CD4-positive, alpha-beta T cell (primary cell): ENCODE measurements at regions not wholly inside any gene's neighbourhood (a gene's known extent, or its start where the extent isn't known, plus 50 kb on each side); places are given as distances from the start of the nearest gene placed in this dataset.

Experiments
- ATAC-seq: fragments of 200-7000 bp; cut with Tn5 transposase; one replicate; pipeline ENCODE4 v1.10.0; 2022; ENCODE audit warnings: mild to moderate bottlenecking; ENCODE audit not compliant: poor library complexity
- CTCF ChIA-PET: fragments of 350-600 bp; sonication (Branson Sonifier 250); formaldehyde crosslinking; loops from one replicate; lab custom pipeline; 2021; ENCODE audit warnings: antibody characterized with exemption, inconsistent platforms; lab: Charles Lee
- POLR2A ChIA-PET: fragments of 350-600 bp; sonication (Branson Sonifier 250); formaldehyde crosslinking; loops from one replicate; lab custom pipeline; 2021; ENCODE audit warnings: antibody characterized with exemption, inconsistent platforms; lab: Charles Lee
- DNase-seq, 14 experiments: peaks; one replicate each; pipeline ENCODE4 v3.0.0-alpha.2; 2013 to 2020; ENCODE audit warnings: mixed read lengths in 2 of 14
- H3K27ac ChIP-seq, 2 donors: one replicate each; pipeline versions ENCODE4 v1.5.1 to v1.7.0; 2013; ENCODE audit warnings: low read length in 2 of 2, low read depth in 1 of 2, mild to moderate bottlenecking in 1 of 2
- H3K27me3 ChIP-seq, 2 experiments: 1 replicate in 1 of 2; 2 replicates in 1 of 2; pipeline versions ENCODE4 v1.6.1 to v1.7.0; 2013; ENCODE audit warnings: low read length in 2 of 2, control low read depth in 1 of 2, mild to moderate bottlenecking in 1 of 2, moderate library complexity in 1 of 2; ENCODE audit not compliant: insufficient read depth in 2 of 2, control insufficient read depth in 1 of 2
- H3K36me3 ChIP-seq: one replicate; pipeline ENCODE4 v1.6.1; 2013; ENCODE audit warnings: low read length, control low read depth; ENCODE audit not compliant: insufficient read depth
- H3K4me1 ChIP-seq: one replicate; pipeline ENCODE4 v1.6.1; 2013; ENCODE audit warnings: low read length, control low read depth; ENCODE audit not compliant: insufficient read depth
- H3K4me3 ChIP-seq: one replicate; pipeline ENCODE4 v1.5.1; 2013; ENCODE audit warnings: mild to moderate bottlenecking, low read length, moderate library complexity
- H3K9me3 ChIP-seq, 2 experiments: 1 replicate in 1 of 2; 2 replicates in 1 of 2; pipeline versions ENCODE4 v1.6.1 to v1.7.0; 2013; ENCODE audit warnings: low read length in 2 of 2, mild to moderate bottlenecking in 2 of 2, control low read depth in 1 of 2, moderate library complexity in 1 of 2; ENCODE audit not compliant: control insufficient read depth in 1 of 2, insufficient read depth in 1 of 2
- H3K27ac Mint-ChIP-seq: one replicate; pipeline ENCODE4 v1.8.0; 2020; ENCODE audit warnings: mixed read lengths
- H3K27me3 Mint-ChIP-seq: one replicate; pipeline ENCODE4 v1.8.0; 2021; ENCODE audit warnings: mixed read lengths
- H3K36me3 Mint-ChIP-seq: one replicate; pipeline ENCODE4 v1.8.0; 2021; ENCODE audit warnings: low read depth, mixed read lengths
- H3K4me1 Mint-ChIP-seq: one replicate; pipeline ENCODE4 v1.8.0; 2021; ENCODE audit warnings: low read depth, mixed read lengths
- H3K4me3 Mint-ChIP-seq: one replicate; pipeline ENCODE4 v1.8.0; 2020; ENCODE audit warnings: mild to moderate bottlenecking, mixed read lengths
- H3K9me3 Mint-ChIP-seq: one replicate; pipeline ENCODE4 v1.8.0; 2020; ENCODE audit warnings: mixed read lengths
- CTCF ChIP-seq: fragments of 200-600 bp; IDR thresholded peaks from one replicate; pipeline ENCODE4 v1.8.0; 2022; ENCODE audit warnings: antibody characterized with exemption, mild to moderate bottlenecking
- intact Hi-C, 2 experiments: fragments of 100-400 bp; cut with DNase I in 1 of 2; cut with micrococcal nuclease in 1 of 2; formaldehyde crosslinking; loops; one replicate each; pipeline versions ENCODE4 v1.15.1 to v1.9.0; 2023 to 2025; cut with DNase I, micrococcal nuclease

- Histone ChIP-seq H3K4me3 (no peak overlapping the region), H3K27ac (no peak overlapping the region), H3K4me1 (no peaks in the 10 kb centered on the region), H3K9me3 (peaks cover 7 to 24% of the 10 kb centered on the region in 2 experiments), H3K36me3 (no peaks in the 10 kb centered on the region), H3K27me3 (peaks cover 2 to 7% of the 10 kb centered on the region in 2 experiments)
- intact Hi-C loops = no loop called here
- CTCF ChIA-PET = no interaction called here
- no peak for ATAC-seq
- POLR2A ChIA-PET = no interaction called here
- peaks cover 8% of the 10 kb centered on the region for H3K9me3 Mint-ChIP-seq
- H3K36me3 Mint-ChIP-seq = no peaks in the 10 kb centered on the region
- H3K27me3 Mint-ChIP-seq = peaks cover 28% of the 10 kb centered on the region
- TF ChIP-seq CTCF = no peak
- no peak overlapping the region for H3K4me3 Mint-ChIP-seq
- no peak for DNase-seq
- no peak overlapping the region for H3K27ac Mint-ChIP-seq
- H3K4me1 Mint-ChIP-seq = no peaks in the 10 kb centered on the region
These were observed 219.0 kb upstream of the IRX4 start for GRCh38 chr5:2101685-2102084.

GRCh38 chr5:2096887-2097505, 214.3 kb upstream of the IRX4 start:
- Histone ChIP-seq H3K4me1 (no peaks in the 10 kb centered on the region), H3K36me3 (no peaks in the 10 kb centered on the region), H3K9me3 (peaks cover 0 to 18% of the 10 kb centered on the region in 2 experiments), H3K27ac (no peak overlapping the region), H3K4me3 (no peak overlapping the region), H3K27me3 (peaks cover 2 to 7% of the 10 kb centered on the region in 2 experiments)
- H3K4me1 Mint-ChIP-seq = no peaks in the 10 kb centered on the region
- no peak overlapping the region for H3K4me3 Mint-ChIP-seq
- ChIA-PET POLR2A (no interaction called here), CTCF (no interaction called here)
- no peaks in the 10 kb centered on the region for H3K9me3 Mint-ChIP-seq
- intact Hi-C loops = no loop called here
- TF ChIP-seq CTCF = no peak
- no peak overlapping the region for H3K27ac Mint-ChIP-seq
- peaks cover 32% of the 10 kb centered on the region for H3K27me3 Mint-ChIP-seq
- no peak for DNase-seq
- no peaks in the 10 kb centered on the region for H3K36me3 Mint-ChIP-seq
- no peak for ATAC-seq

GRCh38 chr5:2095011-2095410, 212.3 kb upstream of the IRX4 start:
- Histone ChIP-seq H3K9me3 (peaks cover 0 to 18% of the 10 kb centered on the region in 2 experiments), H3K27me3 (peaks cover 0 to 7% of the 10 kb centered on the region in 2 experiments), H3K36me3 (no peaks in the 10 kb centered on the region), H3K27ac (no peak overlapping the region), H3K4me3 (no peak overlapping the region), H3K4me1 (no peaks in the 10 kb centered on the region)
- intact Hi-C loops = no loop called here
- ATAC-seq = no peak
- ChIA-PET POLR2A (no interaction called here), CTCF (no interaction called here)
- no peak for DNase-seq
- TF ChIP-seq CTCF = no peak
- Mint-ChIP-seq H3K27me3 (peaks cover 18% of the 10 kb centered on the region), H3K4me1 (no peaks in the 10 kb centered on the region), H3K9me3 (no peaks in the 10 kb centered on the region), H3K27ac (no peak overlapping the region), H3K36me3 (no peaks in the 10 kb centered on the region), H3K4me3 (no peak overlapping the region)
